Thymus (tissue), 11 donors: ENCODE measurements at regions not wholly inside any gene's neighbourhood (a gene's known extent, or its start where the extent isn't known, plus 50 kb on each side); places are given as distances from the start of the nearest gene placed in this dataset.

Experiments used
- DNase-seq, 9 donors: peaks; one replicate each; pipeline ENCODE4 v3.0.0-alpha.2; 2013; ENCODE audit warnings: low spot score in 9 of 9, low read depth in 6 of 9, missing footprints in 1 of 9
- H3K27ac ChIP-seq, 2 donors: one replicate each; pipeline ENCODE4 v1.5.1; 2013; ENCODE audit warnings: control low read depth in 1 of 2, low read depth in 1 of 2, low read length in 1 of 2, mild to moderate bottlenecking in 1 of 2, moderate library complexity in 1 of 2
- H3K27me3 ChIP-seq, 2 donors: one replicate each; pipeline ENCODE4 v1.5.1; 2013; ENCODE audit warnings: low read length in 1 of 2; ENCODE audit not compliant: control insufficient read depth in 2 of 2, insufficient read depth in 1 of 2
- H3K36me3 ChIP-seq, 2 donors: one replicate each; pipeline ENCODE4 v1.5.1; 2013; ENCODE audit warnings: low read length in 1 of 2, mild to moderate bottlenecking in 1 of 2, moderate library complexity in 1 of 2; ENCODE audit not compliant: control insufficient read depth in 2 of 2, insufficient read depth in 2 of 2
- H3K4me1 ChIP-seq, 2 donors: one replicate each; pipeline ENCODE4 v1.5.1; 2013; ENCODE audit warnings: low read length in 2 of 2; ENCODE audit not compliant: control insufficient read depth in 2 of 2, insufficient read depth in 2 of 2
- H3K4me3 ChIP-seq, 2 donors: one replicate each; pipeline ENCODE4 v1.5.1; 2013; ENCODE audit warnings: low read length in 2 of 2, control low read depth in 1 of 2, mild to moderate bottlenecking in 1 of 2
- H3K9me3 ChIP-seq, 2 donors: one replicate each; pipeline ENCODE4 v1.5.1; 2013; ENCODE audit warnings: low read length in 1 of 2, mild to moderate bottlenecking in 1 of 2; ENCODE audit not compliant: control insufficient read depth in 2 of 2, insufficient read depth in 1 of 2
- WGBS: extraction: QIAGEN DNeasy Blood & Tissue Kit; methylation state at CpG from one replicate; pipeline ENCODE4 v1.1.7; 2013; 5-methylcytosine and 5-hydroxymethylcytosine counted together
- donor health status: healthy.

DNA sequence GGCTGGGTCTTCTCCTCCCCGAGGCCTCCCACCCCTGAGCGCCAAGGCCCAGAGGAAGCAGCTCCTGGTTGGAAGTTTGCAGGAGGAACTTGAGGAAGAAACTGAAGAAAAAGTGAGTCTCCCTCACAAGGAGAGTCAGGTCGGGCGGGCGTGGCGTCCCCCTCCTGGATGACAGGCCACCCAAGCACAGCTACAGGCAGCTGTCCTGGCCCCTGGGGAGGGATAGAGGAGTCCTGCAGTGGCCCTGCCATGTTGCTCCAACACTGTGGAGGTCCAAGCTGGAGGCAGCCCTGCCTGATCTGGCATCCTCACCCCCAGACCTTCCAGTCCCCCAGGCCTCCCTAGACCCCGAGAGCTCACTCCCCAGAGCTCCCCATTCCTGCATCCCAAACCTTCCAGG is 1150.1 kb downstream of the BRD1 start:
- Histone ChIP-seq H3K4me1 (no peaks in the 10 kb centered on the region), H3K27ac (no peak overlapping the region), H3K27me3 (no peaks in the 10 kb centered on the region), H3K36me3 (no peaks in the 10 kb centered on the region), H3K4me3 (no peak overlapping the region), H3K9me3 (peaks cover 3 to 6% of the 10 kb centered on the region in 2 donors)
- 95% methylated on average over 7 of the region's 7 CpGs for WGBS
- DNase-seq, result no peak

DNA sequence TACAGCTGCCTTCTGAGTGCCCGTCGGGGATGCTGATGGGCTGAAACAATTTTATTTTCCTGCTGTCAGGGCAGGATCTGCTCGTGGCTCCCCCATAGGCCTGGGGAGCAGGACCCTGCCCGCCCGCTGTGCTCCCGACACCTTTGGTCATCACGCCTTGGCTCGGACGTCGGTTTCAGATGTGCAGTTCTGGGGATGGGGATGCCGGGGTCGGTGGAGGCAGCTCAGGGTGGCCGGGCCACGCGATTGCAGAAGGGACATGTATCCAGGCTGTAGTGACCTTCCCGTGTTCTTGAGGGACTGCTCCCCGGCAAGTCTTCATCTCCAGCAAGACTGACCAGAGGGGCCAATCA is 1150.5 kb downstream of the BRD1 start:
- DNase-seq, result no peak
- 94% methylated on average over 17 of the region's 17 CpGs for WGBS

GRCh38 chr22:48676266-48677167 is 1151.2 kb downstream of the BRD1 start:
- Histone ChIP-seq H3K27me3 (no peaks in the 10 kb centered on the region), H3K4me3 (no peak overlapping the region), H3K36me3 (no peaks in the 10 kb centered on the region), H3K9me3 (peaks cover 4 to 10% of the 10 kb centered on the region in 2 donors), H3K27ac (no peak overlapping the region), H3K4me1 (no peaks in the 10 kb centered on the region)
- 93% methylated on average over 15 of the region's 15 CpGs for WGBS
- no peak for DNase-seq

More for the DNA sequence above, 1150.5 kb downstream of the BRD1 start:
- Histone ChIP-seq H3K4me3 (no peak overlapping the region), H3K36me3 (no peaks in the 10 kb centered on the region), H3K27me3 (no peaks in the 10 kb centered on the region), H3K27ac (no peak overlapping the region), H3K4me1 (no peaks in the 10 kb centered on the region), H3K9me3 (peaks cover 3 to 6% of the 10 kb centered on the region in 2 donors)

GRCh38 chr22:48675830-48676145 is 1151.9 kb downstream of the BRD1 start:
- Histone ChIP-seq H3K9me3 (peaks cover 6 to 15% of the 10 kb centered on the region in 2 donors), H3K27me3 (no peaks in the 10 kb centered on the region), H3K4me3 (no peak overlapping the region), H3K4me1 (no peaks in the 10 kb centered on the region), H3K27ac (no peak overlapping the region), H3K36me3 (no peaks in the 10 kb centered on the region)
- DNase-seq, result no peak
- 96% methylated on average over 4 of the region's 4 CpGs for WGBS

DNA sequence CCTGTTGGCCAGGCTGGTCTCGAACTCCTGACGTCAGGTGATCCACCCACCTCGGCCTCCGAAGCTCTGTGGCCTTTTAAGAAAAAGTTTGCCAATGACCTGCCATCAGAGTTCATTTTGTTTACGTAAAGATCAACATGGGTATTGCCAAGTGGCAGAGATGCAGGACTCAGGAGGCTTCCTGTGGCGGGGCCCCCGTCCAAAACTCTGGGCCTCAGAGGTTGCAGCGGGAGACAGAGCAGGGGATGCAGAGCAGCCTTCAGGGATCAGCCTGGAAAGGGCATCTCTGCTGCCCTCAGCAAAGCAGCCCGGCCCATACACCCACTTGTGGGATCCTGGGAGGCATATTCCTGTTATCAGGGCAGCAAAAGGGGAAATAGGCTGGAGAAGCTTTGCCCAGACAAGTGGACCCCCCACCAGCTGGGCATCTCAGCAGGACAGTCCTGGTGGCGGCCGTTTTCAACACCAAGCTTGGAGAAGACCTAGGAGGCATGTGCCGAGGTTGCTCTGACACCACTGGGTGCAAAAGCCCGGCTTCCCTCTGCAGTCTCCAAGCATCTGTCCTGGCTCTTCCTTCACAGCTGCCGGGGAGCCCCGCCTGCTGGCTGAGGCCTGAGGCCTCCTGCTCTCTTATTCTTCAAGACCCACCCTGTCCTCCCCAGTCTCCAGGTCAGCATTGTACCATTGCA is 1152.4 kb downstream of the BRD1 start:
- no peak for DNase-seq
- Histone ChIP-seq H3K27me3 (no peaks in the 10 kb centered on the region), H3K36me3 (no peaks in the 10 kb centered on the region), H3K4me3 (no peak overlapping the region), H3K4me1 (no peaks in the 10 kb centered on the region), H3K27ac (no peak overlapping the region), H3K9me3 (peaks cover 6 to 15% of the 10 kb centered on the region in 2 donors)
- WGBS, result 94% methylated on average over 15 of the region's 15 CpGs

DNA sequence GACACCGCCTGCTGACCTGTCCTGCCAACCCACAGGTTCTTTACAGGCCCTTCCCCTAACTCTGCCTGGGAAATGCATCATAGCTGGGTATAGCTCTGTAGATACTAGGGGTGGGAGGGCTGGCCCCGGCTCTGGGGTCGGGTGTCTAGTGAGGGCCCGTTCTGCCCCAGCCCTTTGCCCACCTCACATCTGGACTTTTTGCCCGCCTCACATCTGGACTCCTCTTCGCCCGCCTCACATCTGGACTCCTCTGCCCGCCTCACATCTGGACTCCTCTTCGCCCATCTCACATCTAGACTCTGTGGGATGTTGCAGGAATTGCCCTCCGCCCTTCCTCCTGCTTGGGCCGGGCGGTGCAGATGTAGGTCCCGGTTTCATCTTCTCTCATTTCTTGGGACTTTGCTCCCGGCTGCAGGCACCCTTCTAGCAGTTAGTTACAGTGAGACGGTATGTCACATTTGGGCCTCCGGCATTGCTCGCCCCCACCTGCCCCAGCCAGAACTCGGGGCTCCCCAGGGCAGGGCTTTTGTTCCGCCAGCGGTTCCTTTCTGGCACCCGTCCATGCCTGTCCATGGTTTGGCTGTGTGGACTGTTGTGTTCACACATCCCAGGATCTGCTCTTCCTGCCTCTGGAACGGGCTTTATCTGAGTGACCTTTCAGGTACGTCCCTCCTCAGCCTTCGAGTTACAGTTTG is 1153.7 kb downstream of the BRD1 start:
- Histone ChIP-seq H3K4me1 (no peaks in the 10 kb centered on the region), H3K27ac (no peak overlapping the region), H3K9me3 (peaks cover 6 to 15% of the 10 kb centered on the region in 2 donors), H3K27me3 (no peaks in the 10 kb centered on the region), H3K4me3 (no peak overlapping the region), H3K36me3 (no peaks in the 10 kb centered on the region)
- no peak for DNase-seq
- WGBS, result 90% methylated on average over 24 of the region's 24 CpGs

DNA sequence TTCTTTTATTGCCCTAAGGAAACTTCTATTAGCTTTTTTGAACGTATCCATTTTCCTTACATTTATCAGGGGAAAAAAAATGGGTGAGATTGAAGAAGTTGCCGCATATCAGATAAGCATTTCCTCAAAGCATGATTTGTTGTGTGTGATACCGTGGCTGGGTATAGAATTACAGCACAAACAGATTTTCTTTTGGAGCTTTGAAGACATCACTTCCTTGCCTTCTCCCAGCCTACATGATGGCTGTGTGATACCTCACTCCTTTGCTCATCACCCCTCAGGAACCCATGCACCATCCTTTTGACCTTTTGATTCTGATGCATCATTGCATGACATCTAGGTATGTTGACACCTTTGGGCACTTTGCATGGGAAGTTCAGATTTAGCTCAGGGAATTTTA is 1155.3 kb downstream of the BRD1 start:
- Histone ChIP-seq H3K4me1 (no peaks in the 10 kb centered on the region), H3K27me3 (no peaks in the 10 kb centered on the region), H3K9me3 (peaks cover 6 to 15% of the 10 kb centered on the region in 2 donors), H3K36me3 (no peaks in the 10 kb centered on the region), H3K27ac (no peak overlapping the region), H3K4me3 (no peak overlapping the region)
- DNase-seq, result no peak
- 94% methylated on average over 3 of the region's 3 CpGs for WGBS

DNA sequence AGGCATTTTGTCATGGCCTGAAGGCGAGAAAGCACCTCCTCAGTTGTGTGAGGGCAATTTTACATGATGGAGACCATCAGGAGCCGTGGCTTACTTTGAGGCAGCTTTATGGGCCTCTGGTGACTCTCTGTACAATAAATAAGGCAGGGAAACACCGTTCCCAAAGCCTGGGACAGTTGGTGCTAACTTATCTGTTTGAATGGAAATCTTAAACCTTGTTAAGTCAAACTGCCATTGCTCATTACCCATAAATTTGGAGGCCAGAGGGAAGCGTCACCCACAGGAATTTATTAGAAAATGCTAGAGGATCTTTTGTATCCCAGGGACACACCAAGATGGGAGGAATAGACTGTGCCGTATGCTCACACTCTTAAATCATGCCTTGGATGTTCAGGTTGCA is 1156.9 kb downstream of the BRD1 start:
- Histone ChIP-seq H3K36me3 (no peaks in the 10 kb centered on the region), H3K4me1 (no peaks in the 10 kb centered on the region), H3K9me3 (peaks cover 6 to 15% of the 10 kb centered on the region in 2 donors), H3K27ac (no peak overlapping the region), H3K4me3 (no peak overlapping the region), H3K27me3 (no peaks in the 10 kb centered on the region)
- DNase-seq, result no peak
- WGBS, result 77% methylated on average over 5 of the region's 5 CpGs
